ENCODE measurements at regions not wholly inside any gene's neighbourhood (a gene's known extent, or its start where the extent isn't known, plus 50 kb on each side); places are given as distances from the start of the nearest gene placed in this dataset.

DNA sequence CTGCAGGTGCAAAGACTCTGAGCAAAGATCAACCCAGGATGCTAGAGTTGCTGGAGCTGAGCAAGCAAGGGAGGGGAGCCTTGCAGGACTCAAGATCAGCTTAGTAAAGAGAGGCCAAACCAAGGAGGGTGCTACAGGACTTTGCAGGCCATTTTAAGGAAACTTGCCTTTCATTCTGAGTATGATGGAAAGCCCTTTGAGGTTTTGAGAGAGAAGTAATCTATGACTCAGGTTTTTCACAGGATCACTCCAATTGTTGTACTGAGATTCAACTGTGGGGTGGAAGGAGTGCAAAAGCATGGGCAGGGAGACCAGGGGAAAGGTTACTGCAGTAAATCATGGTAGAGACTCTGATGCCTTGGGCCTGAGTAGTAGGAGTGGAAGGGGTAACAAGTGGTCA, 260.4 kb upstream of the GPR149 start:
- Mint-ChIP-seq H3K4me1 (ENCODE audit: unreplicated experiment) (no peaks in the 10 kb centered on the region), H3K27ac (ENCODE audit: unreplicated experiment) (no peak overlapping the region), H3K9me3 (ENCODE audit: unreplicated experiment) (no peaks in the 10 kb centered on the region), H3K27me3 (ENCODE audit: unreplicated experiment) (peaks cover 2% of the 10 kb centered on the region), H3K4me3 (ENCODE audit: unreplicated experiment) (no peak overlapping the region), H3K36me3 (ENCODE audit: low read depth, unreplicated experiment) (no peaks in the 10 kb centered on the region)
- DNase-seq (ENCODE audit: low spot score), result no peak
- TF ChIP-seq, protein P1, sequence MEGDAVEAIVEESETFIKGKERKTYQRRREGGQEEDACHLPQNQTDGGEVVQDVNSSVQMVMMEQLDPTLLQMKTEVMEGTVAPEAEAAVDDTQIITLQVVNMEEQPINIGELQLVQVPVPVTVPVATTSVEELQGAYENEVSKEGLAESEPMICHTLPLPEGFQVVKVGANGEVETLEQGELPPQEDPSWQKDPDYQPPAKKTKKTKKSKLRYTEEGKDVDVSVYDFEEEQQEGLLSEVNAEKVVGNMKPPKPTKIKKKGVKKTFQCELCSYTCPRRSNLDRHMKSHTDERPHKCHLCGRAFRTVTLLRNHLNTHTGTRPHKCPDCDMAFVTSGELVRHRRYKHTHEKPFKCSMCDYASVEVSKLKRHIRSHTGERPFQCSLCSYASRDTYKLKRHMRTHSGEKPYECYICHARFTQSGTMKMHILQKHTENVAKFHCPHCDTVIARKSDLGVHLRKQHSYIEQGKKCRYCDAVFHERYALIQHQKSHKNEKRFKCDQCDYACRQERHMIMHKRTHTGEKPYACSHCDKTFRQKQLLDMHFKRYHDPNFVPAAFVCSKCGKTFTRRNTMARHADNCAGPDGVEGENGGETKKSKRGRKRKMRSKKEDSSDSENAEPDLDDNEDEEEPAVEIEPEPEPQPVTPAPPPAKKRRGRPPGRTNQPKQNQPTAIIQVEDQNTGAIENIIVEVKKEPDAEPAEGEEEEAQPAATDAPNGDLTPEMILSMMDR (IDR thresholded peaks at IDR 0.05; ENCODE audit: unreplicated experiment), result no peak

DNA sequence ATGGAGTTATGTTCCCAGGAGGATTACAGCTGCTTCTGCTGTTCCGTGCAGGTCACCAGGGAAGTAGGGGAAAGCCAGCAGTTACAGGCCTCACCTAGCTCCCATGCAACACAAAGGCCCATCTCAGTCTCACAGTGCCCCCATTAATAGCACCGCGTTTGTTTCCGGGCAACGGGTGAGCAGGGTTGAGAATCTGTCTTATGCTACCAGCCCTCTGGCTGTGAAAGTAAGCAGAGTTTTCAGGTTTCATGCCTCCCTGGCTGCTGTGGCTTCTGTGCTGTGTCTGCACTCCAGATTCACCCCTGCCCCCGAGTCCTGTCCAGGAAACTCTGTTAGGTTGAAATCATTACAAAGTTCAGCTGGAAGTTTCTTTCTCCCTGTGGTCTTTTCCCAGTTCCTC, 254.4 kb upstream of the GPR149 start:
- Mint-ChIP-seq H3K27me3 (ENCODE audit: unreplicated experiment) (no peaks in the 10 kb centered on the region), H3K4me3 (ENCODE audit: unreplicated experiment) (no peak overlapping the region), H3K4me1 (ENCODE audit: unreplicated experiment) (peaks cover 8% of the 10 kb centered on the region), H3K27ac (ENCODE audit: unreplicated experiment) (no peak overlapping the region), H3K9me3 (ENCODE audit: unreplicated experiment) (no peaks in the 10 kb centered on the region), H3K36me3 (ENCODE audit: low read depth, unreplicated experiment) (no peaks in the 10 kb centered on the region)
- no peak for DNase-seq (ENCODE audit: low spot score)
- TF ChIP-seq, protein P1 (IDR thresholded peaks at IDR 0.05; ENCODE audit: unreplicated experiment), result no peak

DNA sequence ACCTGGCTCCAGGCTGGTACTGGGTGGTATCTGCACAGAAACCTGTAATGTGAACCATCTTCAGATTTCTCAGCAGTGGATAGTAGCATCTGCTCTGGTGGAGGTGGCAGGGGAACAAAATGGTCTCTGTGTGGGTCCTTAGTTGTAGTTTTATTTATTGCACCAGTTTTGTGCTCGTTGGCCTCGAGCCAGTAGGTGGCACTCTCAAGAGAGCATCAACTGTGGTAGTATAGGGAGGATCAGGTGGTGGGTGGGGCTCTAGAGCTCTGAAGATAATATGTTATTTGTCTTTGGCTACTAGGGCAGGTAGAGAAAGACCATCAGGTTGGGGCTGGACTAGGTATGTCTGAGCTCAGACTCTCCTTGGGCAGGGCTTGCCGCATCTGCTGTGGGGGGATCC, 254.0 kb upstream of the GPR149 start:
- no peak for DNase-seq (ENCODE audit: low spot score)
- TF ChIP-seq, protein P1 (IDR thresholded peaks at IDR 0.05; ENCODE audit: unreplicated experiment), result no peak
- H3K27ac Mint-ChIP-seq (ENCODE audit: unreplicated experiment), result no peak overlapping the region
- no peak overlapping the region for H3K4me3 Mint-ChIP-seq (ENCODE audit: unreplicated experiment)
- no peaks in the 10 kb centered on the region for H3K9me3 Mint-ChIP-seq (ENCODE audit: unreplicated experiment)
- H3K36me3 Mint-ChIP-seq (ENCODE audit: low read depth, unreplicated experiment), result no peaks in the 10 kb centered on the region
- H3K4me1 Mint-ChIP-seq (ENCODE audit: unreplicated experiment), result peaks cover 8% of the 10 kb centered on the region
- H3K27me3 Mint-ChIP-seq (ENCODE audit: unreplicated experiment), result no peaks in the 10 kb centered on the region

DNA sequence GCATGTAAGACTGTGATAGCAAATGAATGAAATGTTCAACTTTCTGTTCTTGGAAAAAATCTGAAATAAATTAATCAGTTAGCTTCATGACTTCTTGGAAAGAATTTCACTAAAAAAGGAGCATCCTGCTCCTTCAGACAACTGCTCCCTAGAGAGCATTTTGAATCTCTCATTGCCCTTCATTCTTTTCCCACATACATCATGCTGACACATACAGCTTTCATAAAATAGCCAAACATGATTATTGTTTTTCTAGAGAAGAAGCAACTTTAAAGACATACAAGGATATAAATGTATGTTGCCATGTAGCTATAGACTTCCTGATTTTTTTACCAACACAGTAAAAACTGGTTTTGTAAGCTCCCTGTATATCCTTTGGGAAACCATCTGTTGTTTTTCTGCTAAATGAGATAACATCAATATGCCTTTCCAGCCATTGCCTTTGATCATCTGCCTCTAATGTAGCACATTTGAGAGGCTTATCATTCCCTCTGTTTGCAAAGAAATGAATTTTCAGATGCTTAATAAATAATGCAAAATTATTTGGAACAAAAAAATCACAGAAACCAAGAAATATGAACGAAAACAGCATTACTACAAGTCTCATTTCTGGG, 248.2 kb upstream of the GPR149 start:
- no peak overlapping the region for H3K4me3 Mint-ChIP-seq (ENCODE audit: unreplicated experiment)
- H3K4me1 Mint-ChIP-seq (ENCODE audit: unreplicated experiment), result no peaks in the 10 kb centered on the region
- TF ChIP-seq, protein P1 (IDR thresholded peaks at IDR 0.05; ENCODE audit: unreplicated experiment), result no peak
- H3K27me3 Mint-ChIP-seq (ENCODE audit: unreplicated experiment), result no peaks in the 10 kb centered on the region
- no peak overlapping the region for H3K27ac Mint-ChIP-seq (ENCODE audit: unreplicated experiment)
- H3K9me3 Mint-ChIP-seq (ENCODE audit: unreplicated experiment), result no peaks in the 10 kb centered on the region
- no peaks in the 10 kb centered on the region for H3K36me3 Mint-ChIP-seq (ENCODE audit: low read depth, unreplicated experiment)
- no peak for DNase-seq (ENCODE audit: low spot score)

DNA sequence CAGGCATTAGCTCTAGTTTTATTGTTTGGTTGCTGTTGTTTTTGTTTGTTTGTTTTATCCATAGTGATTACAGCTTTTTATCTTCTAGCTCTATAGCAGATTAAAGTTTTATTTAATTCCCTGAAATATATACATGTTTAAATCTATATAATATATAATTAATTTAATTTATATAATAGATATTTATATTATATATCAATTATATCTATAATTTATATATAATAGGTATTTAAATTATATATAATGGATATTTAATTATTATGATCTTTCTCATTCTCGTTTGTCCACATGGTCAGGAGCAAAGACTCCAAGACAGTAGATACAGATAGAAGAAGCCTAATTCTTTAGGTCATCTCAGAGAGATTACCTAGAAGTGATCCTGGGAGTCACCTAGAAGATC, 238.8 kb upstream of the GPR149 start:
- TF ChIP-seq, protein P1 (IDR thresholded peaks at IDR 0.05; ENCODE audit: unreplicated experiment), result no peak
- H3K4me1 Mint-ChIP-seq (ENCODE audit: unreplicated experiment), result peaks cover 12% of the 10 kb centered on the region
- no peak overlapping the region for H3K27ac Mint-ChIP-seq (ENCODE audit: unreplicated experiment)

More for the DNA sequence above, 238.8 kb upstream of the GPR149 start:
- H3K36me3 Mint-ChIP-seq (ENCODE audit: low read depth, unreplicated experiment), result no peaks in the 10 kb centered on the region
- DNase-seq (ENCODE audit: low spot score), result no peak
- H3K9me3 Mint-ChIP-seq (ENCODE audit: unreplicated experiment), result no peaks in the 10 kb centered on the region
- peaks cover 2% of the 10 kb centered on the region for H3K27me3 Mint-ChIP-seq (ENCODE audit: unreplicated experiment)
- no peak overlapping the region for H3K4me3 Mint-ChIP-seq (ENCODE audit: unreplicated experiment)

Measured in endothelial cell (in vitro differentiated cells).